HG02623 (cell line): ENCODE measurements at regions not wholly inside any gene's neighbourhood (a gene's known extent, or its start where the extent isn't known, plus 50 kb on each side); places are given as distances from the start of the nearest gene placed in this dataset.
"Not testable (repeated sequence)": the region's sequence is repeated elsewhere in the genome, so short reads cannot be mapped to it uniquely, and the experiment has no call there.

Source experiments
- ATAC-seq: cut with Tn5 transposase; IDR thresholded peaks from one replicate; pipeline ENCODE4 v1.9.1; 2021; ENCODE audit warnings: moderate library complexity; ENCODE audit not compliant: unreplicated experiment

GRCh38 chr9:1903080-1903704 is 112.0 kb upstream of the SMARCA2 start:
- not testable (repeated sequence) for ATAC-seq

DNA sequence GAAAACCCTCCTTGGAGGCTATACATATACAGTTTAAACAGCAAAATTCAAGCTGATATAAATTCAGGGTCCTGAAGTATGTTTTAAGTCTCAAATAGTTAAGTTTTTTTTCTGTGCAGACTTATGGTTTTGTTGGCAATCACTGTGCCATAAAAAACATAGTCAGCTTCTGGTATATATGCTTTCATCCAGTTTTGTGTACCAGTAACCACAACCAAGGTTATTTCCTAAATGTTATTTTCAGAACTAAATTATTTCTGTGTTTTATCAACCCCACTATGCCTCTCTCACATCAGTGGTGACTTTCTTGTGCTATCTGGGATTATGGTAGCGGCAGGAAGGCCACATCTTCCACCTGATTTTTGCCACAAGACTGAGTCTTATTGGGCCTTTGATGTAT is 107.7 kb upstream of the SMARCA2 start:
- no peak for ATAC-seq

DNA sequence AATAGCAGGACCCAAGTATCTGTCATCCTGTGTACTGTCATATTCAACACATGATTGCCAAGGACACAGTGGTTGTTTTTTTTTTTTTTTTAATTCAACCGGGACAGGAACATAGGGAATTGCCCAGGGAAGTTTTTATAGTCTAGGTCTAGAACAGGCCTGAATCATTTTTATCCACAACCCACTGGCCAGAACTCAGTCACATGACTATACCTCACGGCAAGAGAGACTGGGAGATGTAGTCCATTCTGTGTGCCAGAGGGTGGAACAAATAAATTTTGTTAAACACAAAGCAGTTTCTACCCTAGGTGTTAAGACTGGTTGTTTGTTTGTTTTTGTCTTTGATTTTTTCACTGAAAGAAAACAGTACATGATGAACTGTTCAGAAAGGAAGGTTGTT is 105.8 kb upstream of the SMARCA2 start:
- no peak for ATAC-seq

- no peak for ATAC-seq
Observed at GRCh38 chr9:1910269-1910811, 104.8 kb upstream of the SMARCA2 start.

DNA sequence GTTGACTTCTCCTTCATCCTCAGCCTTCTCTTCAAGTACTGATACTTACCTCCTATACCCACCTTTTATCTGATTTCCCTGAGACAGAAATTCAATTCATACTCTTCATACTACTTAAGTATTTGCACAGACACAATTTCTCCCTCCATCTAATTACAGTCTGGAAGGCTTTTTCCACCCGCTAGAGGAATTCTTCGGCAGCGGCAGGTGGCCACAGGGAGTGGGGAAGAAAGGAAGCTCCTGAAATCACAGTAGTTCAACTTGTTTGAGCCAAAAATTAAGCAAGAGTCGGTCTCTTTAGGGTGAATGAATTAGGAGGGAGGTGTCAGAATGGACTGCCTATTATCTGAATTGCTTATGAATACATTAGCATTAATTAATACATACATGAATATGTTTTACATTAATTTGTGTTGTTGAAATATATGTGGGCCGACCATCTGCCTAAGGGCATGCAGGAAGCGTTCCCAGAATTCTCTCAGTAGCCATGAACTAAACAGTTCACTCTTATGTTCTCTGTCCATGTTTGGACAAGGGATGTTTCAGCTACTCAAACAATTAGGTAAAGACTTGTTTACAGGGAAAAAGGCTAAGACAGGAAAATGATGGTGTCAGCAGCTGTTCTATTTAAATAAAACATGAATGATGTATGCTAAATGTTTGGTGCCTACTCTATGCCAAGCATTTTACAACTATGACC is 101.4 kb upstream of the SMARCA2 start:
- no peak for ATAC-seq

- ATAC-seq, result no peak
Observed at GRCh38 chr9:1916095-1916494, 99.1 kb upstream of the SMARCA2 start.

GRCh38 chr9:1916655-1917054 is 98.5 kb upstream of the SMARCA2 start:
- no peak for ATAC-seq

GRCh38 chr9:1917396-1917935 is 97.7 kb upstream of the SMARCA2 start:
- no peak for ATAC-seq

GRCh38 chr9:1918108-1918507 is 97.0 kb upstream of the SMARCA2 start:
- no peak for ATAC-seq

DNA sequence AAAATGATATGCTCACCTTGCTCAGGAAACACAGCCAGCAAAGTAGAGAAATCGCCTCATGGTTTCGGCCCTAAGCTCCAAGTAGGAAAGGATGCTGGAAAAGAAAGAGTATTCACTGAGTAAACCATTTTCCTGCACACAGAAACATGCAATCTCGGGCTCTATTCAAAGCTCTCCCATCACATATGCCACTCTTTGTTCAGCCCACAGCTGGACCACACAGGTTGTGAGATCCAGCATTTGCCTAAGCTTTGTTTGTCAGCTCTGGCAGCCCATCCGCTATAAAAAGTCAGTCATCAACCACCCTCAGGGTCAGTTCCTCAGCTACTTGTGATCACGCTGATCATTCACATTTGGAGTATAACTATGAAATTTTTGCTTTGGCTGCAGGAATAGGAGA is 96.5 kb upstream of the SMARCA2 start:
- no peak for ATAC-seq

GRCh38 chr9:1919229-1919628 is 95.9 kb upstream of the SMARCA2 start:
- no peak for ATAC-seq

- ATAC-seq, result no peak
Observed at GRCh38 chr9:1920386-1920785, 94.8 kb upstream of the SMARCA2 start.

DNA sequence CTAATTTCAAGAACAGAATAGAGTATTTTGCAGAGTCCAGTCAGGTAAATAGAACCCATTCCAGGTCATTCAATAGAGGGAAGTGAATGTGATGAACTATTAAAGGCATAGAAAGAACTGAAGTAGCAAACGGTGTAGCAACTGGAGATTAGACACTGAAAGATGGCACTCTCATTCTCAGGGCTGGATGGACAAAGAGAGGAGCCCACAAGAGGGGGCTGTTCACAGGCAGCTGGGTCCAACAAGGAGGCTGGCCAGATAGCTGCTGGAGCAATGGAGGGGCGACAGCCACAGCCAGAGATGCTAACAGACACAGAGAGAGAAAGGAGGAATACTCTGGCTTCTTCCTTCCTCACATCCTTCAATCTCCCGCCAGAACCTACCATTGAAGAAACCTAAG is 93.1 kb upstream of the SMARCA2 start:
- ATAC-seq, result no peak

- ATAC-seq, result no peak
Observed at GRCh38 chr9:1927546-1927945, 87.6 kb upstream of the SMARCA2 start.

- no peak for ATAC-seq
Observed at GRCh38 chr9:1929134-1929533, 86.0 kb upstream of the SMARCA2 start.

DNA sequence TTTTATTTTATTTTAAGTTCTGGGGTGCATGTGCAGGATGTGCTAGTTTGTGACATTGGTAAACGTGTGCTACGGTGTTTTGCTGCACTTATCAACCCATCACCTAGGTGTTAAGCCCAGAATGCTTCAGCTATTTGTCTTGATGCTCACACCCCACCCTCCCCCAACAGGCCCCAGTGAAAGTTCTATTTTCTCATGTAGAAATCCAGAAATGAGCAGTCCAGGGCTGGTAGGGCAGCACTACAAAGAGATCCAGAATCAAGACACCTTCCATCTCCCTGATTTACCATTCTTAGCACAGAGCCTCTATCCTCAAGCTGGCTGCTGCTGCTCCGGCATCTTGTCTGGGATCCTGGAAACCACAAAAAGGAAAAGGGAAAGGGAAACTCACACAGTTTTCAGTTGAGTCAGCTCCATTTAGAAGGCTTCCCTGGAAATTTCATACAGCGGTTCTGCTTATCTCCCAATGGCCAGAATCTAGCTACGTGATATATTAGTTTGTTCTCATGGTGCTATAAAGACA is 85.4 kb upstream of the SMARCA2 start:
- no peak for ATAC-seq

DNA sequence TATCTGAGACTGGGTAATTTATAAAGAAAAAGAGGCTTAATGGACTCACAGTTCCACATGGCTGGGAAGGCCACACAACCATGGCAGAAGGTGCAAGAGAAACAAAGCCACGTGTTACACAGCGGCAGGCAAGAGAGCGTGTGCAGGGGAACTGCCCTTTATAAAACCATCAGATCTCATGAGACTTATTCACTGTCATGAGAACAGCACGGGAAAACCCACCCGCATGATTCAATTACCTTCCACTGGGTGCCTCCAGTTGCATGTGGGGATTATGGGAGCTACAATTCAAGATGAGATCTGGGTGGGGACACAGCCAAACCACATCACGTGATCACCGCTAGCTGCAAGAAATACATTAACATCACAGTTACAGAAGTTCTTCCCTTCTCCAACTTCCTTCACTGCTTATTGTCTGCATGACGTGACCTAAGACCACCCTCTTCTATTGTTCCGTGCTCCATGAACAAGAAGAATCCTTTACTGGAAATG is 84.9 kb upstream of the SMARCA2 start:
- ATAC-seq, result not testable (repeated sequence)

- ATAC-seq, result peak; percentile 23
Observed at GRCh38 chr9:1938135-1938534, 77.0 kb upstream of the SMARCA2 start.

GRCh38 chr9:1938675-1939170 is 76.4 kb upstream of the SMARCA2 start:
- peak; percentile 67 for ATAC-seq

DNA sequence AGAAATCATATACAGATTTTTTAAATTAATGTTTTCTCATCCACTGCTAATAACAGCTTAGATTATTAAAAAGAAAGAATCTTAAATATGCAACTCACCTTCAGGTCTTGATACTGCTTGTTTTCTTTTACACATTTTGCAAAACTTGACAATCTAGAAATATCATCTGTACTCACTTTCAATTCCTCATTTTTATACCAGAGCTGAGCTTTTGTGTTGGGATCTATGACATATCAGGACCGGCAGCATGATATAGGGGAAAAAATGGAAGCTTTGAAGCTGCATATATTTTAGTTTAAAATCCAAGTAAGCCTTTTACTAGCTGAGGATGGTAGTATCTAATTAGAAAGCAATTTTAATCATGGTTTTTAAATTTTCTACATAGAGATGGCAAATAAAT is 75.7 kb upstream of the SMARCA2 start:
- no peak for ATAC-seq

GRCh38 chr9:1939926-1940368 is 75.2 kb upstream of the SMARCA2 start:
- ATAC-seq, result peak; percentile 77

DNA sequence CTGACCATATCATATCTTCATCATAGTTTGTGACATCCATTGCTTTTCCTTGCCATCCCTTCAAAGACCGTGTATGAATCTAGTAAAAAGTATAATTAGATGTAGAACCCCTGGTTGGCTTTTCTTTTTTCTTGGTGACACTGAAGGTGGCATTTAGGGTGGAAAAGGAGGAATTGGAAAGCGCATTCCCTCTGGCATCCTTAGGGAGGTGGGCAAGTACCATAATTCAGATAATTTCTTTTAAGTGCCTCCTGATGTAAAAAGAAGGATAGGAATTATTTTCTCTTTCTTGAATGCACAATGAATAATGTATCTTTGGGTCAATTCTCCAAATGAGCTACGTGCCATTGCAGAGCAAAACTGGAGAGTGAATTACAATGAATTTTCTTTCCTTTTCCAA is 73.2 kb upstream of the SMARCA2 start:
- ATAC-seq, result no peak
